Left kidney (tissue), 1 donor: ENCODE measurements at regions not wholly inside any gene's neighbourhood (a gene's known extent, or its start where the extent isn't known, plus 50 kb on each side); places are given as distances from the start of the nearest gene placed in this dataset.

Experiments used
- DNase-seq: peaks from one replicate; pipeline ENCODE4 v3.0.0-alpha.2; 2013

DNA sequence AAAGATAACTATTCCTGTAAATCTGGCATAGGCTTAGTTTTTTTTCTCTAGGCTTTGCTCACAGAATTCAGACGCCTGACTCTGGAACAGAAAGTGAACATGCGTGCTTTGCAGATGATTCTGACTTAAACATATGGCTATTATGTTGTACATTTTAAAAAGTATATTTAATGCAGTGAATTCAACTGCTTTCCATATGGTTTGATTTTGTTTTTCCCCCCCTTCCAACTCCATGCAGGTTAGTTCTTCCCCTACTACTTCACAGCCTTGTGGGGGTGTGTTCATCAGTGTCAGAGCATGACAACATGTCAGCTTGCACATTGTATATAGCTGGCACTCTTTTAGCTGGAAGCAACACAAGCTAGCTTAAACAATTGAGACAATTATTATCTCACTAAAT is 226.8 kb downstream of the TMEM167A start:
- no peak for DNase-seq

- DNase-seq = no peak
These were observed 227.3 kb downstream of the TMEM167A start for GRCh38 chr5:82849885-82850284.

DNA sequence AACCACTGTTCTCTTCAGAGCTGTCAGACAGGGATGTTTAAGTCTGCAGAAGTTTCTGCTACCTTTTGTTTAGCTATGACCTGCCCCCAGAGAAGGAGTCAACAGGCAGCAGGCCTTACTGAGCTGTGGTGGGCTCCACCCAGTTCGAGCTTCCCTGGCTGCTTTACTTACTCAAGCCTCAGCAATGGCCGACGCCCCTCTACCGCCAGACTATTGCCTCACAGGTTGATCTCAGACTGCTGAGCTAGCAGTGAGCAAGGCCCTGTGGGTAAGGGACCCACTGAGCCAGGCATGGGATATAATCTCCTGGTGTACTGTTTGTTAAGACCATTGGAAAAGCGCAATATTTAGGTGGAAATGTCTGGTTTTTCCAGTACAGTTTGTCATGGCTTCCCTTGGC is 229.6 kb downstream of the TMEM167A start:
- DNase-seq = no peak

- no peak for DNase-seq
These were observed 237.3 kb downstream of the TMEM167A start for GRCh38 chr5:82839881-82840280.

DNA sequence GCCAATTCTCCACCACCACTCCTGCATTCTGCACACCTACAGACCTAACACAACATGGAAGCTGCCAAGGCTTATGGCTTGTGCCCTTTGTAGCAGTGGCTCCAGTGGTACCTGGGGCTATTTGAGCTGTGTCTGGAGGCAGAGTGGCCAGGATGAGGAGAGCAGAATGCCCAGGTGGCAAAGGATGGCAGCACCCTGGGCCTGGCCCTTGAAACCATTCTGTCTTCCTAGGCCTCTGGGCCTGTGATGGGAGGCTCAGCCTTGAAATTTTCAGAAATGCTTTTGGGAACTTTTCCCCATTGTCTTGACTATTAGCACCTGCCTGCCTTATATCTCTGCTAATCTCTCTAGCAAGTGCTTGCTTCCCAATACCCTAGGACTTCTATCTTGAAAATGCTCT is 241.7 kb downstream of the TMEM167A start:
- no peak for DNase-seq

DNA sequence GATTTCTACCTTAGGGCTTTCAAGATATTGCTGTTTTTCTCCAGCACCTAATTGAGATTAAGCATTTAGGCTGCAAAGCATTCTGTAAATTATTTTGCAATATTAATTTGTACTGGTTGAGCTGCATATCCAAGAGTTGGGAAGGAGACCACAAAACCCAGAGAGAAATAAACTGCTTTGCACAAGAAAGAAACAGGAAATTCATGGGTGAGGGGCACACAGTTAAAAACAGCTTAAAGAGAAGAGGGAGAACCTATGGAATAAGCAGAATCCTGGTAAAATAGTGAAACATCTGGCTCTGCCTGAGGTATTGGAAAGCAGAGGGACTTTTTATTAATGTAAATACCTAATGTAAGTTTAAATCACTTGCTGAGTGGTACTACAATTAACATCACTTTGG is 243.0 kb downstream of the TMEM167A start:
- no peak for DNase-seq

DNA sequence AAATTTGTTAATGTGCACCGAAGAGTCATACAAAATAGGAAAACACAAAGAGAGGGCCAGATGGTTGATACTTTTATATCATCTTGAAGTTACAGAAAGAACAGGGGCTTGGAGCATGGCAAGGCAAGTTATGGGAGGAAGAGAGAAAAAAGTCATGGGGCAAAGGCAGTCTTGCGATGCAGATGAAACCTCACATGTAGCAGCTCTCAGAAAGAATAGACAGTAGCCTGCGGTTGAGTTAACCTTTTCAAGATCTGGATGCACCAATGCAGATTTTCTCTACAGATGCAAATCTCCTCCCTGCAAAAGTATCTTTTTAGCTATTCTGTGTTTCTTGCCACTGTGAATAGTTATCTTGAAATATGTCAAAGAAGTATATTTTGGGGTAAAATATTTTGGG is 243.9 kb downstream of the TMEM167A start:
- no peak for DNase-seq

DNA sequence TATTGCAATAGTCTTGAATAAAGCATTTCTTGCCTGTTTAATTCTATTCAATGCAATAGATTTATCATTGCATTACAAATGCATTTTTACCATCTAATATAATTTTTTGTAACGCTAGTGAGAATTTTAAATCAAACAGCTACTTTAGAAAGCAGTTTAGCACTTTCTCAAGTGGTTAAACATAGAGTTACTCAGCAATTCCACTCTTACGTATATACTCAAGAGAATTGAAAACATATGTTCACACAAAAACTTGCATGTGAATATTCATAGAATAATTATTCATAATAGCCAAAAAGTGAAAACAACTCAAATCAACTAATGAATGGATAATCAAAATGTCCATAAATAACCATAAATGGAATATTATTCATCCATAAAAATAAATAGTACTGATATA is 244.7 kb downstream of the TMEM167A start:
- no peak for DNase-seq

GRCh38 chr5:82828211-82828610 is 249.0 kb downstream of the TMEM167A start:
- no peak for DNase-seq

DNA sequence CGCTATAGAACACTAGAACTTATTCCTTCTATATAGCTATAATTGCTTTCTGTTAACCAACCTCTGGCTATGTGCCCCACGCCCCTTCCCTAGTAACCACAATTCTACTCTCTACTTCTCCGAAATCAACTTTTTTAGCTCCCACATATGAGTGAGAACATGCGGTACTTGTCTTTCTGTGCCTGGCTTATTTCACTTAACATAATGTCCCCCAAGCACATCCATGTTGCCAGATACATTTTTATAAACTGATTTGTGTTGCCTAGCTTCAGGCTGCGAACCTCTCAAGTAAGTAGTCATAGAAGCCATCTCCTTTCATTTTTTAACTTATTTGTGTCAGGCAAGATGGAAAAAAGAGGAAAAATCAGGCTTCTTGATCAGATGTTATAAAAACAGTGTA is 249.5 kb downstream of the TMEM167A start:
- no peak for DNase-seq

GRCh38 chr5:82822634-82822927 is 254.6 kb downstream of the TMEM167A start:
- no peak for DNase-seq

DNA sequence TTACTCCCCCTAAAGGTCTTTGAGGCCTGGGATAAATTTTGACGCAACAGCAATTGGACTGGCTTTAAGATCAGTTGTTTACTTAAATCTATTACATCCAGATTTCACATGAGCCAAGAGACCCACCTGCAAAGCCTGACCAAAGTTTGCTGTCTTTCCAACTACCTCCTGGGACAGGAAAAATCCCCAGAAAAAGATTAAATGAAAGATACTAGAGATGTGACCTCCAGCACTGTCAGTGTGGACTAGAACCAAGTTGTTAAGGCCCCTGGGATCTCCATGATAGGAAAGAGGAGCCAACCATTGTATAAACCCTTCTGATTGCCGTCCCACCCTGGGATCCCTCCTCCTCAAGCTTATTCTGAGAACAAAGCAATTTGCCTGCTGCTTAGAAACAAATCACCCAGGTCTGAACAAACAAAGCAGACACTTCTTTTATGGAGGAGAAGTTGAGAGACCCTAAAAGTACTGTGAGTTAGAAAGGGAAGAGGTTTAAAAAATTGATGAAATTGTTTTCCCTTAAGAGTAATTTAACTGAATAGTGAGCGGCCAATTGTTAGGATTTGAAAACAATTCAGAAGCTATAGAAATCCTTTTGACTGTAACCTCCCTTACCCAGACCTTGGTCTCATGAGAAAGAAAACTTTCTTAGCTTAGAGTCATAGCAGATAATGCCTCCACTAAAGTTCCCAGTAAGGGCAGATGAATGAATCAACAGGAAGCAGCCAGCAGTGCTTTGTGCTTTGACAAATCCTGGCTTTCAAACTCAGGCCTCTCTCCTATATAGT is 255.2 kb downstream of the TMEM167A start:
- no peak for DNase-seq

DNA sequence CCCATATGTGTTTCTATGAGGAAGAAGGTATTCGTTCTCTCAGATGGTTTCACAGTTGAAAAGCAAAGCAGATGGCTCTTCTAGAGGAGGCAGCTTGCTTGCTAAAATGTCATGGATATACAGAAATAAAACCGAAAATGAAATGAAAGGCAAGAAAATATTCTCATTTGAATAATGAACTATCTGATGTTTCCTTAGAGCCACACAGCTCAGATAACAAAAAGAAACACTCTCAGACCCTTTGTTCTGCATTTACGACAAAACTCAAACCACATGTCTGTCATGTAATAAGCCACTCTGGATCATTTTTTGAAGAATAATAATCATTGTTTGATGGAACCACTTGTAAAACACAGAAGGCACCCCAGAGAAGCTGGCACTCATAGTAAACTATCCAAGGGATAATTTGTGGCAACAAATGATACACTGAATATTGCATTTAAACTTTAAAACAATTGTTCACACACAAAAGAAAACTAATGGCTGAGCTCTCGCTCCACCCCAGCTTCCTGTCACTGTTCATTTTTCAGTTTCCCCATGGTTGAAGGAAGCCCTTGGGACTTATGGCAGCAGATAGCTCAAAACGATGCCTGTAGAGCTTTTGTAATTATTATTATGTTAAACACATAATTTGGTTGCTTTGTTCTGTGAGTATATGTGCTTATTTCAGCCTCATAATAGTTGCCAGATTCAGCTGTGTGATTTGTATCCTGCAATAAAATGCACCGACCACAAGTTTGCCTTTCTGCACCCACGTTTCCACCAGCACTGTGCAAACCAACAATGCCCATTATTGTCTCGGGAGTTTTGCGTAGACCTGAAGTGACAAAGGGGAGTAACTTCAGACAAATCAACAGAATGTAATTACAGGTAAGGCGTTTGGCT is 256.0 kb downstream of the TMEM167A start:
- no peak for DNase-seq

DNA sequence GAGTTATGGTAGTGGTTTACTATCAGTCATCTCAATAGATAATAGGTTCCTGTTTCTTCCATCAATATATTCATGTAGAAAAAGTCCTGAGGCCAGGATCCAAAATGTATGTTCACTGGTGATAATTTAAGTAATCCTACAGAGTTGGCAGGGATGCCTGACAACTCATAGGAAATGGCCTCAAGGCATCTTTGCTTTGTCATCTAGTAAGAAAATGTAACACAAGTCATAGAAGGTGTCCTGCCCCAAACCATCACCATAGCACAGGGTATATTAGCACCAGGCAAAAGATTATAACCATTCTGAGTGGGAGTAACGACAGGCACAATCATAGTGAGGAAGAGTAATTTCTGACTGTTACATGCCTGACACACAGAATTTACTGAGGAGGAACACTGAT is 257.0 kb downstream of the TMEM167A start:
- DNase-seq = no peak

DNA sequence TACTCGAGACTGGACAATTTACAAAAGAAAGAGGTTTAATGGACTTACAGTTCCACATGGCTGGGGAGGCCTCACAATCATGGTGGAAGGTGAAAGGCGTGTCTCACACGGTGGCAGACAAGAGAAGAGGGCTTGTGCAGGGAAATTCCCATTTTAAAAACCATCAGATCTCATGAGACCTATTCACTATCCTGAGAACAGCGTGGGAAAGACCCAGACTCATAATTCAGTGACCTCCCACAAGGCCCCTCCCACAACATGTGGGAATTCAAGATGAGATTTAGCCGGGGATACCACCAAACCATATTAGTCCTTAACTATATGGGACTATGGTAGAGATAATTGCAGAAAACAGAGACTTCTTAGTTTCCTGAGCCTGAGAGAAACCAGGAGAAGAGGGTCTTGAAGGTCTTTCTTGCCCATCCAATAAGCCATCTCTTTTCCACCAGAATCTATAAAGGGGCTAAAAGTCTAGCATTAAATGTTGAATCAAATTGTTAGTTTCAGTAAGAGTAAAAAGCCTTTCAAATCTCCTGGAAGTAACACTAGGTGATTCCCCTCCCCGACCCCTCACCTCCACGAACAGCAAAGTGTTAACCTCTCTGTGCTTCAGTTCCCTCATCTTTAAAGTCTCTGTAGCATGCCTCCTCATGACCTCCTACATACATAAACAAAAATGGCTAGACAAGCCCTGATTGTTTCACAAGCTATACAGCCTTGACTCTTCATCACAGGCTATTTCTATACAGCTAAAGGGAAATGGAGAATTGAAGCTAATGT is 259.1 kb downstream of the TMEM167A start:
- DNase-seq = no peak

DNA sequence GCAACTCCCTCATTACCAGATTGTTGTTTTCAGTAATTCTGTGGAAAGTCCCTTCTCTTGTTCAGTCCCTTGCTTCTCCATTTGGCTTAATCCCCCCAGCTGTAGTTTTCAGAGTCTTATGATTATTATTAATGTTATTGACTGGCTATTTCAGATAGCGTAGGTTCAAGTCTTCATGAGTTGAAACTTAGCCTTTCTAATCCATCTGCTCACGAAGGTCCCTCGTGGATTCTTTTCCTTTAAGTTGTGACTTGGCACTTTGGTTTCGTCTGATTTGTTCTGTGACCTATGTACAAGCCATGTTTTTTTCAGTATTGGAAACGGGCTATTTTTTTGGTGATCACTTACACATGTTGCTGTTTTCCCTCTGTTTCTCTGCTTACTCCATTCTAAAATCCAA is 260.3 kb downstream of the TMEM167A start:
- DNase-seq = no peak

- DNase-seq = no peak
These were observed 261.3 kb downstream of the TMEM167A start for GRCh38 chr5:82815871-82816270.

GRCh38 chr5:82813861-82814260 is 263.3 kb downstream of the TMEM167A start:
- peak; percentile 30 for DNase-seq

- DNase-seq = no peak
These were observed 264.6 kb downstream of the TMEM167A start for GRCh38 chr5:82812575-82812974.

- DNase-seq = no peak
These were observed 265.7 kb downstream of the TMEM167A start for GRCh38 chr5:82811490-82811889.

DNA sequence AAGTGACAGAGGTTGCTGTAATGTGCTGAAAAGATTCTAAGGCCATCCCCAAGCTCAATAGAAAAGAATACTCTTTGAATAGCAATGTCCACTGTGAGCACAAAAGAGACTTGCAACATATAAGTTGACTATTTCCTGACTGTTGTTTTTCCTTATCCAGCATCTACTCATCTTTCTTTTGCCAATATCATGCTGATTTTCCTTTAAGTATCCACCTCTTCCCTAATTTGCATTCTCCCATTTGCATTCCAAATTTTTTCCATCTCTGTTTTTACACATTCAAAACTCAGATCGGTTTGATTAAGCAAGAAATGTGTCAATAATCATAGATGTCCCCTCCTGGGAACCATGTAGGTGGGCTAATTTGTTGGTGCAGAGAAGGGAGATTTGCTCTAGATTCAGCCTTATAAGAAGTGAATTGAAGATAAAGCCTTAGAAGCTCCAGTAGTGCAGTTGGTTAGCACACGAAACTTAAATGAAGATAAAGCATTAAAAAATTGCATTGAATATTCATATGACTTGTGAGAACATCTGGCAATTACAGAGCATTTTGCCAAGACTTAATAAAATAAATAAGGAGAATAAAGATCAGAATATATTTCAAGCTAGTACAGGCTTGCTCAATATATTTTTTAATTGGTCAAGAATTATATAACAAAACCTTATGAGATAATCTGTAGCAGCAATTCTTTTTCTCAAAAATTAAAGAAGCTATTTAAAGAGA is 267.6 kb downstream of the TMEM167A start:
- no peak for DNase-seq

GRCh38 chr5:82808960-82809359 is 268.2 kb downstream of the TMEM167A start:
- DNase-seq = no peak
